NCI-H2196 treated with DMSO at 0.1 percent for 48 hours (cell line): ENCODE measurements at regions not wholly inside any gene's neighbourhood (a gene's known extent, or its start where the extent isn't known, plus 50 kb on each side); places are given as distances from the start of the nearest gene placed in this dataset.
"Not testable (repeated sequence)": the region's sequence is repeated elsewhere in the genome, so short reads cannot be mapped to it uniquely, and the experiment has no call there.

Experiments
- DNase-seq: peaks from one replicate; lab custom pipeline; 2025; ENCODE audit not compliant: unreplicated experiment; lab: John Stamatoyannopoulos, UW

- DNase-seq: no peak
Measured at GRCh38 chr13:64749301-64749700, 2480.8 kb downstream of the PCDH9 start.

GRCh38 chr13:64746845-64747244, 2483.3 kb downstream of the PCDH9 start:
- no peak for DNase-seq

GRCh38 chr13:64740493-64740892, 2489.6 kb downstream of the PCDH9 start:
- DNase-seq: no peak

GRCh38 chr13:64725492-64725891, 2504.6 kb downstream of the PCDH9 start:
- no peak for DNase-seq

- no peak for DNase-seq
Measured at GRCh38 chr13:64723724-64724123, 2506.4 kb downstream of the PCDH9 start.

GRCh38 chr13:64718116-64718515, 2512.0 kb downstream of the PCDH9 start:
- no peak for DNase-seq

GRCh38 chr13:64716936-64717335, 2513.2 kb downstream of the PCDH9 start:
- DNase-seq: no peak

- DNase-seq: no peak
Measured at GRCh38 chr13:64709079-64709478, 2521.1 kb downstream of the PCDH9 start.

GRCh38 chr13:64704121-64704649, 2526.0 kb downstream of the PCDH9 start:
- DNase-seq: no peak

GRCh38 chr13:64697226-64697625, 2532.9 kb downstream of the PCDH9 start:
- no peak for DNase-seq

GRCh38 chr13:64688893-64689677, 2541.1 kb downstream of the PCDH9 start:
- DNase-seq: no peak

- not testable (repeated sequence) for DNase-seq
Measured at GRCh38 chr13:64686536-64686935, 2543.6 kb downstream of the PCDH9 start.

GRCh38 chr13:64684685-64685431, 2545.3 kb downstream of the PCDH9 start:
- no peak for DNase-seq

- no peak for DNase-seq
Measured at GRCh38 chr13:64684108-64684507, 2546.0 kb downstream of the PCDH9 start.

- no peak for DNase-seq
Measured at GRCh38 chr13:64680739-64681138, 2549.4 kb downstream of the PCDH9 start.

GRCh38 chr13:64675255-64675892, 2554.8 kb downstream of the PCDH9 start:
- DNase-seq: no peak

GRCh38 chr13:64674126-64674525, 2556.0 kb downstream of the PCDH9 start:
- no peak for DNase-seq

GRCh38 chr13:64672751-64673150, 2557.4 kb downstream of the PCDH9 start:
- no peak for DNase-seq

GRCh38 chr13:64662887-64663593, 2567.1 kb downstream of the PCDH9 start:
- no peak for DNase-seq

GRCh38 chr13:64648293-64648692, 2581.8 kb downstream of the PCDH9 start:
- no peak for DNase-seq

GRCh38 chr13:64643066-64643465, 2587.1 kb downstream of the PCDH9 start:
- no peak for DNase-seq
